Hepatocyte (in vitro differentiated cells): ENCODE measurements at regions not wholly inside any gene's neighbourhood (a gene's known extent, or its start where the extent isn't known, plus 50 kb on each side); places are given as distances from the start of the nearest gene placed in this dataset.

Experiments
- DNase-seq: peaks from one replicate; pipeline ENCODE4 v3.0.0-alpha.2; 2016; ENCODE audit warnings: low spot score
- H2AFZ ChIP-seq: fragments of 200-600 bp; sonication (generic); 2 replicates; pipeline ENCODE4 v1.6.0; 2016; ENCODE audit warnings: antibody characterized with exemption, mild to moderate bottlenecking
- H3K27ac ChIP-seq: fragments of 200-600 bp; sonication (generic); 2 replicates; pipeline ENCODE4 v1.5.1; 2016; ENCODE audit warnings: mild to moderate bottlenecking
- H3K27me3 ChIP-seq: fragments of 200-600 bp; sonication (generic); 2 replicates; pipeline ENCODE4 v1.6.1; 2016
- H3K36me3 ChIP-seq: fragments of 200-600 bp; sonication (generic); replicated peaks from 2 replicates; pipeline ENCODE4 v1.5.1; 2016; ENCODE audit warnings: low read depth; ENCODE audit not compliant: insufficient read depth
- H3K4me1 ChIP-seq: fragments of 200-600 bp; sonication (generic); 2 replicates; pipeline ENCODE4 v1.5.1; 2016; ENCODE audit warnings: mild to moderate bottlenecking, moderate library complexity; ENCODE audit not compliant: insufficient read depth
- H3K4me2 ChIP-seq: fragments of 200-600 bp; sonication (generic); 2 replicates; pipeline ENCODE4 v1.6.0; 2016
- H3K4me3 ChIP-seq: fragments of 200-600 bp; sonication (generic); 2 replicates; pipeline ENCODE4 v1.5.1; 2016; ENCODE audit warnings: mild to moderate bottlenecking
- H3K79me2 ChIP-seq: fragments of 200-600 bp; sonication (generic); 2 replicates; pipeline ENCODE4 v1.6.0; 2017; ENCODE audit warnings: mild to moderate bottlenecking
- H3K9me2 ChIP-seq: fragments of 200-600 bp; sonication (generic); replicated peaks from 2 replicates; pipeline ENCODE4 v1.6.0; 2017; ENCODE audit warnings: mild to moderate bottlenecking; ENCODE audit not compliant: insufficient read depth
- H3K9me3 ChIP-seq: fragments of 200-600 bp; sonication (generic); 2 replicates; pipeline ENCODE4 v1.5.1; 2016; ENCODE audit warnings: low read depth, mild to moderate bottlenecking
- H4K20me1 ChIP-seq: fragments of 200-600 bp; sonication (generic); 2 replicates; pipeline ENCODE4 v1.6.0; 2016; ENCODE audit warnings: mild to moderate bottlenecking; ENCODE audit not compliant: insufficient read depth, poor library complexity, severe bottlenecking
- EZH2 ChIP-seq: fragments of 200-600 bp; sonication (generic); IDR thresholded peaks from 2 replicates; pipeline ENCODE4 v1.6.1; 2016; ENCODE audit warnings: antibody characterized with exemption, mild to moderate bottlenecking, borderline replicate concordance
- EZH2phosphoT487 ChIP-seq: fragments of 200-600 bp; sonication (generic); IDR thresholded peaks from one replicate; pipeline ENCODE4 v1.6.1; 2018; ENCODE audit warnings: antibody characterized with exemption, mild to moderate bottlenecking, low read depth, moderate library complexity; ENCODE audit not compliant: unreplicated experiment, severe bottlenecking
- WGBS: methylation state at CpG from one replicate; pipeline ENCODE4 v1.1.6; 2016; ENCODE audit warnings: low lambda C conversion rate; ENCODE audit errors: missing lambda C conversion rate; 5-methylcytosine and 5-hydroxymethylcytosine counted together
- TF ChIP-seq, protein P1 (sequence below): fragments of 200-600 bp; sonication (generic); IDR thresholded peaks from 2 replicates; pipeline ENCODE4 v1.5.1; 2016; ENCODE audit warnings: antibody characterized with exemption, mild to moderate bottlenecking; ENCODE audit not compliant: poor library complexity

DNA sequence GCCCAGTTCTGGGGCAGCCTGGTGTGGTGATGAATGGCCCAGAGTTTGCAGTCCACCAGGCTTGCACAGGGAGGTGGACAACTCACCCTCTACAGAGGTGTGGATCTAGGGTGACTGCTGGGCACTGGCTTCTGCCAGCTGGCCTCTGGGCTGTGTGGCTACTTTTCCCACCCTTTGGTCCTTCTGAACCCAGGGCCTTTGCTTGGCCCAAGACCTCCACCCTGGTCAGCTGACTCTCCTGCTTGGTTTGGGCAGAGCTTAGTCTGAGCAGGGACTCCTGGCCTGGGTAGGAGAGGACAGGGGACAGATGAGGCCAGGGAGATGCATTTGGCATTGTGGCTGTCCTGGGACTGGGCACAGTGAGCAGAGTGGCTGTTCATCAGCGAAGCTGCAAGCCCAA is 83.0 kb upstream of the SHANK2 start:
- Histone ChIP-seq H3K79me2 (no peaks in the 10 kb centered on the region), H3K27ac (no peak overlapping the region), H3K4me3 (no peak overlapping the region), H4K20me1 (no peaks in the 10 kb centered on the region), H3K36me3 (no peaks in the 10 kb centered on the region), H3K4me2 (no peak overlapping the region), H3K9me2 (no peaks in the 10 kb centered on the region), H3K27me3 (no peaks in the 10 kb centered on the region), H3K9me3 (no peaks in the 10 kb centered on the region), H3K4me1 (peaks cover 22% of the 10 kb centered on the region), H2AFZ (no peak overlapping the region)
- 76% methylated on average over 1 of the region's 1 CpG for WGBS
- no peak for DNase-seq
- TF ChIP-seq EZH2phosphoT487 (no peak), EZH2 (no peak)
- TF ChIP-seq, protein P1, sequence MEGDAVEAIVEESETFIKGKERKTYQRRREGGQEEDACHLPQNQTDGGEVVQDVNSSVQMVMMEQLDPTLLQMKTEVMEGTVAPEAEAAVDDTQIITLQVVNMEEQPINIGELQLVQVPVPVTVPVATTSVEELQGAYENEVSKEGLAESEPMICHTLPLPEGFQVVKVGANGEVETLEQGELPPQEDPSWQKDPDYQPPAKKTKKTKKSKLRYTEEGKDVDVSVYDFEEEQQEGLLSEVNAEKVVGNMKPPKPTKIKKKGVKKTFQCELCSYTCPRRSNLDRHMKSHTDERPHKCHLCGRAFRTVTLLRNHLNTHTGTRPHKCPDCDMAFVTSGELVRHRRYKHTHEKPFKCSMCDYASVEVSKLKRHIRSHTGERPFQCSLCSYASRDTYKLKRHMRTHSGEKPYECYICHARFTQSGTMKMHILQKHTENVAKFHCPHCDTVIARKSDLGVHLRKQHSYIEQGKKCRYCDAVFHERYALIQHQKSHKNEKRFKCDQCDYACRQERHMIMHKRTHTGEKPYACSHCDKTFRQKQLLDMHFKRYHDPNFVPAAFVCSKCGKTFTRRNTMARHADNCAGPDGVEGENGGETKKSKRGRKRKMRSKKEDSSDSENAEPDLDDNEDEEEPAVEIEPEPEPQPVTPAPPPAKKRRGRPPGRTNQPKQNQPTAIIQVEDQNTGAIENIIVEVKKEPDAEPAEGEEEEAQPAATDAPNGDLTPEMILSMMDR = no peak

DNA sequence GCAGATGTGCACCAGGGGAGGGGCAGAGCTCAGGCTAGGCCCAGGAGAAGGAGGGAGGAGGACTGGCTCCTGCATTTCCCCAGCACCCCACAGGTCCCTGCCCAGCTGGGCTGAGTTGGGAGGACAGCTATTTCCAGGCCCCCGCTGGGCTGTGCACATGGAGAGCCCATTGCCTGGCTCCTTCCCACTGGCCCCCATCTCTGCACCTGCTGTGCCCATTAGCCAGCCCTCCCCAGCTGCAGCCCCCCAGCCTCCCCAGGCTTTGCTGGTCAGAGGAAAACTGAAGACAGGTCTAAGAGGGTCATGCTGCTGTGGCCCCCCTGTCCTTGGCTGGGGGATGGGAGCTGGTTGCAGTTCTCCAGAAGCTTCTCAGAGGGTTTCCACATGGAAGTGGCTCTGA is 81.8 kb upstream of the SHANK2 start:
- H3K4me1 ChIP-seq = peaks cover 10% of the 10 kb centered on the region
- TF ChIP-seq, protein P1 = no peak
- TF ChIP-seq EZH2 (no peak), EZH2phosphoT487 (no peak)
- no peaks in the 10 kb centered on the region for H3K27me3 ChIP-seq
- WGBS = 88% methylated on average over 1 of the region's 1 CpG
- no peaks in the 10 kb centered on the region for H3K36me3 ChIP-seq
- H4K20me1 ChIP-seq = no peaks in the 10 kb centered on the region
- no peak overlapping the region for H3K4me2 ChIP-seq
- H3K9me3 ChIP-seq = no peaks in the 10 kb centered on the region
- H2AFZ ChIP-seq = no peak overlapping the region
- DNase-seq = no peak
- no peak overlapping the region for H3K4me3 ChIP-seq
- no peaks in the 10 kb centered on the region for H3K9me2 ChIP-seq
- no peaks in the 10 kb centered on the region for H3K79me2 ChIP-seq
- no peak overlapping the region for H3K27ac ChIP-seq

DNA sequence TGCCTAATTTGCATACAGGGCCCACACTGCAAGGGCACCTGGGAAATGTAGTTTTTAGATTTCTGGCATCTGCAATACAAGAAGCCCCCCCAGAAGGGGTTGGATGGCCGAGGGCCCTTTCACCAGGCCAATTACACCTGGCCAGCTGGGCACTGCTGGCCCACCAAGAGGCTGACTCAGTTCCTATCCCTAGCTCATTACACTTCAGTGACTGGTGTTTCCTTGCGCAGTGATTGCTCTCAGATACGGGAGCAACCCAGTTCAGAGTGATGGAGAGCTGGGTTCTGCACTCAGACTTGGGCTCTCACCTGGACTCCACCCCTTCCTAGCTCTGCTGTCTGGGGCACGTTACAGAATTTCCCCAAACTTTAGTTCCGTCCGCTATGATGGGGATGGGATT is 81.1 kb upstream of the SHANK2 start:
- Histone ChIP-seq H3K27me3 (no peaks in the 10 kb centered on the region), H4K20me1 (no peaks in the 10 kb centered on the region), H3K9me3 (no peaks in the 10 kb centered on the region), H3K9me2 (no peaks in the 10 kb centered on the region), H3K4me1 (peaks cover 7% of the 10 kb centered on the region), H3K79me2 (no peaks in the 10 kb centered on the region), H3K4me2 (no peak overlapping the region), H3K27ac (no peak overlapping the region), H3K36me3 (no peaks in the 10 kb centered on the region), H2AFZ (no peak overlapping the region), H3K4me3 (no peak overlapping the region)
- 85% methylated on average over 6 of the region's 6 CpGs for WGBS
- no peak for DNase-seq
- no peak for TF ChIP-seq EZH2phosphoT487
- no peak for TF ChIP-seq EZH2
- TF ChIP-seq, protein P1 = no peak

DNA sequence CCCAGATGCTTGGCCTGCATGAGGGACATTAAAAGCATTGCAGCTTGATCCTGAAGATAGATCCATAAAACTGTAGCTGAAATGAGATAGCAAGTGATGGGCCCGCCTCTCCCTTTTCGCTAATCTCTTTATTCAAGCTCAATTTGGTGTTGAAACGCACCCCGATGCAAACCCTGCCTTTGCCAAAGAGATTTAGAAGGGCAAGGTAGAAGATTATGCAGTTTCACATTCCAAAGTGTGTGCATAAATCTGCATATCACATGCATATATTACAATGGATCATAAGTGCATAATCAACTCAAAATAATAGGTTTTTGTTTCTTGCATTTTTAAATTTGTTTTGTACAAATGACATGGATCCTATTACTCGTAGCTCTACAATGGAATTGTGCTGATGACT is 80.1 kb upstream of the SHANK2 start:
- H3K27ac ChIP-seq = no peak overlapping the region
- no peaks in the 10 kb centered on the region for H3K9me3 ChIP-seq
- TF ChIP-seq, protein P1 = no peak
- TF ChIP-seq EZH2phosphoT487 (no peak), EZH2 (no peak)
- no peaks in the 10 kb centered on the region for H3K9me2 ChIP-seq
- no peak overlapping the region for H3K4me3 ChIP-seq
- DNase-seq = no peak
- 94% methylated on average over 5 of the region's 5 CpGs for WGBS
- H4K20me1 ChIP-seq = no peaks in the 10 kb centered on the region
- H3K36me3 ChIP-seq = no peaks in the 10 kb centered on the region
- H3K79me2 ChIP-seq = no peaks in the 10 kb centered on the region
- H3K27me3 ChIP-seq = no peaks in the 10 kb centered on the region
- no peaks in the 10 kb centered on the region for H3K4me1 ChIP-seq
- no peak overlapping the region for H2AFZ ChIP-seq
- H3K4me2 ChIP-seq = no peak overlapping the region
